GM12892 (cell line): ENCODE measurements at regions not wholly inside any gene's neighbourhood (a gene's known extent, or its start where the extent isn't known, plus 50 kb on each side); places are given as distances from the start of the nearest gene placed in this dataset.

Source experiments
- DNase-seq: peaks from one replicate; pipeline ENCODE4 v3.0.0; 2011; ENCODE audit not compliant: insufficient read length
- FAIRE-seq: peaks from 2 replicates; lab custom pipeline; 2011; peaks lifted over from hg19 to GRCh38; lab: Jason Lieb, UNC
- POLR2A ChIP-seq: IDR thresholded peaks from 2 replicates; pipeline ENCODE4 v1.6.1; 2011; ENCODE audit warnings: low read depth, low read length, control low read depth
- POLR2AphosphoS5 ChIP-seq: IDR thresholded peaks from 2 replicates; pipeline ENCODE4 v1.6.1; 2011; ENCODE audit warnings: low read depth, low read length, control low read depth
- TAF1 ChIP-seq: IDR thresholded peaks from 2 replicates; pipeline ENCODE4 v1.6.1; 2011; ENCODE audit warnings: low read depth, mild to moderate bottlenecking, control low read depth, low read length, borderline replicate concordance

DNA sequence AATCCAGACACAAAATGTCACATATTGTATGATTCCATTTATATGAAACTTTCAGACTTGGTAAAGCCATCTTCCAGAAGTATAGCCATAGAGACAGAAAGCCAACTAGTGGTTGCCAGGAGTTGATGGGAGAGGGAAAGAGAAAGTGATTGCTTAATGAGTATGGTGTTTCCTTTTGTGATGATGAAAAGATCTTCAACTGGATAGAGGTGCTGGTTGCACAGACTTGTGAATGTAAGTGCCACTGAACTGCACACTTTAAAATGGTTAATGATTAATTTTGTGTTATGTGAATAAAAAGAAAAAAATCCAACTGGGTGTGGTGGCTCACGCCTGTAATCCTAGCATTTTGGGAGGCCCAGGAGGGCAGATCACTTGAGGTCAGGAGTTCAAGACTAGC, 135.3 kb upstream of the SLC1A4 start:
- FAIRE-seq (no peak), DNase-seq (no peak)
- TF ChIP-seq POLR2AphosphoS5 (no peak), TAF1 (no peak), POLR2A (no peak)

DNA sequence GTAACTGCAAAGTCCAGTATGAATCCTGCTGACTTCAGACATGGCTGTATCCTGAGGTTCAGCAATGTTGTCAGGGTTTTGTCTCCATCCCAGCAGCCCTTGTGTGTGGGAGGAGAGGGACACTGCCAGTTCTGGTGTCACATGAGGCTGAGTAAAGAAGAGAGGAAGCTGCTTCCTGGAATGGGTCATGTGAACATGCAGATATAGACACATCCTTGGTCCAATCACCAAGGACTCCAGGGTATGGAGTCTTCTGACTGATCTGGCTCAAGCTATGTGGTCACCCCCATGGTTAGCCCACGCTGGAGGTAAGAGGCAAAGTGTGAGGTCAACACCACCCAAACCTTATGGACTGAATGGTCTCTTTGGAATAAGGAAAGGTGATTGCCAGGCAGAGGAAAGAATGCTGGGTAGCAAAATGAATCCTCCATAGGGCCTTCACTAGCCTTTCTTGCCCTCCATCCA, 134.4 kb upstream of the SLC1A4 start:
- DNase-seq (no peak), FAIRE-seq (no peak)
- TF ChIP-seq POLR2A = no peak

DNA sequence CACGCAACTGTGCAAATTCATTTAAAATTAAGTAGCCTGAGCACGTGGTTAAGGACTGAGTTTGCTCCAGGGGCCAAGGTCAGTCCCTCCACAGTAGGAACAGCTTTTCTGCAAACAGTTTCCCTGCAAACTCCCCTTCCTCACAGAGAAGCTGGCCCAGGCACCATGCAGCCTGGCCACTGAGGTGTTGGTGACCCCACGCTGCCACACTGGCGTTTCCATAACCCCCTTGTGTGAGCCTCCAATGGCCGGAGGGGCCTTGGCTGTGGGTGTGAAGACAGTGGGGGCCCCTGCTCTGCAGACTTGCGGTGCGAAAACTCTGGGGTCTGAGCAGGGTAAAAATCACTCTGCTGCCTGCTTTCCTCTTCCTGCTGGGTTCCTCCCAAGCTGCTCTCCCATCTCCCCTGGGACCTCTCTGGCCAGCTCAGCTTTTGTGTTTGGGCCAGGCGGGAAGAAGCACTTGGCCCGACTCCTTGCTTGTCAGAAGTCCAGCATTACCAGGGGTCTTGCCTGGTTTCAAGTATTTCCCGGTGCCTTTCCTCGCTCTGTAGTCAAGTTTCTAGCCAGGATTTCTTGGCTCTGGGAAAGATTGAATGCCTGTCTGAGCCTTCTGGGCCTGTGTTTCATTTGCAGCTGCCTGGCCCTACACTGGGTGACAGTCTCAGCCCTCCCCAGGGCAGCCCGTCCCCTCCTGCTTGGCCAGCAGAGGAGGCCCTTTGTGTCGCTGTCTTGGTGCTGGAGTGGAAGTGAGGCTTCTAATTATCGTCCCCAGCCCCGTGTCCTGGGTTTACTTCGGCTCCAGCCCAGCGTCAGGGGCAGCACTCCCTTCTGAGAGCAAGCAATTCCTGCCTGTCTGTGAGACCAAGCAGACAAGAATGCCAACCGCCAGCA, 131.4 kb upstream of the SLC1A4 start:
- TF ChIP-seq POLR2A (no peak), TAF1 (no peak), POLR2AphosphoS5 (no peak)
- FAIRE-seq (no peak), DNase-seq (no peak)

DNA sequence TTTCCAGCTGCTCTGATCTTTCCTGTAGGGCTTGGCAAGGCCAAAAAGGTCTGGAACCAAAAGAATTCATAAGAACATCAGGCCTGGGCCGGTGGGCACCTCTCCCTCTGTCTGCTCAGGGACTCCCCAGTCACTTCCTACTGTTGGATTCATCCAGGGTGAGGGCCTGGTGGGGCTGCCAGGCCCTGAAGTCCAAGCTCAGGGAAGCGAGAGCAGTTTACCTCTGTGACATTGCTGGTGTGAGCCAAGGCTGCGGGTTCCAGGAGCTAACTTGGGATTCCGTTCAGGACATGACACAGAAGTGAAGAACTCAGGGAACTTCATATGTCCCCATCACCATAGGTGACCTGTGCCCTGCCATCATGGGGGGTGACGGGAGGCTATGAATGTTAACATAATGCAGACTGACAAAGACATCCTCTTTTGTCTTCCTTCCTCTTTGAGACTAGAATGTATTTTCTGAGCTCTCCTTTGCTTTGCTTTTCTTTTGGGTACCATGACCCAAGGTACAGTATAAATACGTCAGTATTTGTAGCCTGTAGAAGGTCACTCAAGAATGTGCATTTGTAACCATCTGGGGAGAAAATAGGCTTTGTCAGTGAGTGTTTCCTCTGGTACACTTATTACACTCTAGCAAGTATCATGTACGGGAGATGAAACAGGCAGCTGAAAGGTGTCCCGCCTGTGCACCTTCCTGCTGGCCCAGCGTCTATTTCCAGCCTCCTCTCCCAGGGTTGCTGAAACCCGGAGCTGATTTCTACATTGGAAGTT, 130.5 kb upstream of the SLC1A4 start:
- DNase-seq (no peak), FAIRE-seq (peak; percentile 51)
- TF ChIP-seq POLR2A (no peak), POLR2AphosphoS5 (no peak), TAF1 (no peak)

DNA sequence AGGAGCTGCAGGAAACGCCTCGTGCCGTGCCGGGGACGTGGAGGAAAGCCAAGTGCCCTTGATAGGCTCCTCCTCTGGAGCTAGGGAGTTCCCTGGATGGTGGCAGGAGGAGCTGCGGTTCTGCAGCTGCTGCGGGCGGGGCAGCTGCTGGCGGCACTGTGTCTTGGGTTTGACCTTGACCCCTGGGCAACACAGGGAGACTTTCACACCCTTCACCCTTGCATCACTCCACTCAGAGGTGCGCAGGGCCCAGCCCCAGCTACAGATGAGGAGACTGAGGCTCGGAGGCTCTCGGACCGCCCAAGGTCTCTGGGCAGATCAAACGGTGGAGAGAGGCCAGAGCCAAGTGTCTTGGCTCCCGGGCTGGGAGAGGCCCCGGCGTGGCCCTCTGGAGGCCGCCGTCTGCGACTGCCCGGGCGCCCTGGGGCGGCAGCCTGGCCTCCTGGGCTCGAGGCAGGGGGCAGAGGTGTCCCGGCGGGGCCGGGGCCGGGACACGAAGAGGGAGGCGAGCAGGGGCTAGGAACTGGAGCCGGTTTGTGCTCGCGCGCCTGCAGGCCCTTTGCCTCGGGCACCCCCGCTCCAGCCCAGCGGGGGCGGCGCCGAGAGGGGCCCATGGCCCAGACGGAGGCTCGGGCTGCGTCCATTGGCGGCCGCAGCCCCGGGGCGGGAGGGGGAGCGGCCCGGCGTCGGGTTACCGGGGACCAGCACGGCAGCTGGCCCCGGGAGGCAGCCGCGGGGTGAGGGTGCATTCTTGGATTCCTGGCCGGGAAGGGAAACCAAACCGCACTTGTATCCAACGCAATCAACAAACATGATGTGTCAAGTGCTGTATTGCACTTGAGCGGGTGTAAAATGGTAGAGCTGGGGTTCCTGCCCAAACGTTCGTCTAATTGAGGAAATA, 129.6 kb upstream of the SLC1A4 start:
- DNase-seq = peak; percentile 52
- TF ChIP-seq POLR2A (peak; percentile 56; the same call in 1 of the 2 replicates), TAF1 (no peak), POLR2AphosphoS5 (peak; percentile 5; the same call in 1 of the 2 replicates)
- FAIRE-seq = peak; percentile 81

DNA sequence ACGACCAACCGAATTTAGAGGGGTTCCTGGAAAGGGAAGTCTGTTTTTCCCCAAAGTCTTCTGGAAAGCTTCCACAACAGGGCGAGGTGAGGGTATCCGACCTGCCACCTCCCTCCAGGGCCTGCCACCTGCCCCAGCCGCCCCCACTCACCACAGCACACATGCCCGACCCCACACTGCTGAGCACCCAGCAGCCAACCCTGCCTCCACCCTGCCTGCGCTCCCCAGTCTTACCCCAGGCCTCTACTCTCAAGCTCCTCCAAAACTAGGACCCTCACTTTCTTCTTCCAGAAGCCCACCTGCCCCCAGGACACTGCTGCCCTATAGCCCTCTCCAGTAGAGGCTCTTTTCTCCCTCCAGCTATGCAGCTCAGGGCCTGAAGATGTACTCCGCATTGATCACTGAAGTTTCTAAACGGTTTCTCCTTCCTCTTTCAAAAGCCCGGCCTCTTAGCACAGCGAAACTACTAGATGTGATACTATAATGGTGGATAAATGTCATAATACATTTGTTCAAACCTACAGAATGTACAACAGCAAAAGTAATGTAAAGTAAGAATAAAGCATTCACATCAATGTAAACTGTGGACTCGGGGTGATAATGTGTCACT, 128.8 kb upstream of the SLC1A4 start:
- TF ChIP-seq POLR2A (peak; percentile 35; the same call in 1 of the 2 replicates), POLR2AphosphoS5 (no peak), TAF1 (no peak)
- no peak for DNase-seq
- FAIRE-seq = peak; percentile 36

DNA sequence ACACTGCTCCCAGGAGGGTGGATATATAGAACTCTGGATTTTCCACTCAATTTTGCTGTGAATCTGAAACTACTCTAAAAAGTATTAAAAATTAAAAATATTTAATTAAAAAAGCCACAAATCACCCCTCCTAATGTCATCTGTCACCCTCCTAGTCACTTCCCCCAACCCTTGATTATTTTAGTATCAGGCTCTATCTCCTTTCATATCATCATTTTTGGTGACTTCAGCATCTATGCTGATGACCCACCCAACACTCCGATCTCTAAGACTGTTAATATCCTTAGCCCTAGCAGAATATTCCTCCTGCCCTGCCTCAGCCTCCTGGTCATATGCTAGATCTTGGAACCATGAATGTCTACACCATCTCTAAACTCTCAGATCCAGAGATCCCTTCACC, 128.3 kb upstream of the SLC1A4 start:
- no peak for FAIRE-seq
- TF ChIP-seq TAF1 = no peak
- no peak for TF ChIP-seq POLR2AphosphoS5
- TF ChIP-seq POLR2A = no peak
- DNase-seq = no peak

DNA sequence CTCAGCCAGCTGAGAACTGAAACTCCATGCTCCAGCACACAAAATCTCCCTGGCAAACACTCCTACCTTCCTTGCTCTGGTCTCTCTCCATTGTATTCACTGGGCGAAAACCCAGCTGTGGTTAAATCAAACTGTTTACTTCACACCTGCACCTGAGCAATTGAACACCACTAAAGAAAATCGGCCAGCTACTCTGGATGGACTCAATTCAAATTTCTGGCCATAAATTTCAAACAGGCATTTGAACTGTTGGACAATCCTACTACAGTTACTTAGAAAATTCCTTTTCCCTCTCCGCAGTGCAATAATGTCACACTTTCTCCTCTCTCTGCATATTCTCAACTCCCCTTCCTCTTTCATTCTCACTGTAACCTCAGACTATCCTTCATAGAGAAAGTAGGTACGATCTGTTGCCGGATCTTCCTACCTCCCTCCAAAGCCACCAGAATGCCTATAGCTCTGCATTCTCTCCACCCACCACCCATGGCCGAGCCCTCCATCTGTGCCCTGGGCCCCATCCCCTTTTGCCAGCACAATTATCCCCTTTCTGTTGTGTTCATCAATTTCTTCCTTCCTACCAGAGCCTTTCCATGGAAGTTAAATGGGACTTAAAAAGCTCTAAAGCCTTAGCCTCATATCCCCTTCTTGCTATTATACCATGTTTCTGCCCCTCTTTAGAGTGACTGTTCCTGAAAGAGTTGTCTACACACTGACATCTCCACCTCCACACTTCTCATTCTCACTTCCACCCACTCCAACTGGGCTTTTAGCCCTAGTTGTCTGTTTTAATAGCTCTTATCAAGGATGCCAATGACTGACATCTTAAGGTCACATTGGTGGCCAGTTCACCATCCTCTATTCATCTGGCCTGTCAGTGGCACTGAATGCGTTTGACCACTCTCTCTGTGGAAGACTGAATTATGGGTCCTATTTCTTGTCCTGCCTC, 127.5 kb upstream of the SLC1A4 start:
- DNase-seq = no peak
- TF ChIP-seq POLR2AphosphoS5 = no peak
- TF ChIP-seq POLR2A = no peak
- TF ChIP-seq TAF1 = no peak
- FAIRE-seq = peak; percentile 21

DNA sequence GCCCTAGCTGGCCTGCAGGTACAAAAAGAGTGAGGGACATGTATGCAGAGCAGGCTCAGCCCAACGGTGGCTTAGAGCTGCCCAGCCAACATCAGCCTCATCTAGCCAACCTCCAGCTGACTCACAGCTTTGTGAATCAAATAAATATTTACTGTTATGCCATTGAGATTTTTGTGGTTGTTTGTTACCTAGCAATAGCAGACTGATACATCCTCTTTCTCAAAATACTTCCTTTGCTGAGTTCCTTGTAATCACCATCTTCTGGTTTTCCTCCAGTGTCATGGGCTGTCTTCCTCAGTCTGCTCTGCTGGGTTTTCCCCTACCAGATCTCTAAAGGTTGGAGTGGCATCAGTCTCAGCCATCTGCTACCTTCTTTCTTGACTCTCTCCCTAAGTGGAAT, 126.6 kb upstream of the SLC1A4 start:
- TF ChIP-seq POLR2A = no peak
- TF ChIP-seq TAF1 = no peak
- TF ChIP-seq POLR2AphosphoS5 = no peak
- DNase-seq = no peak
- peak; percentile 21 for FAIRE-seq
